H9 (cell line): ENCODE measurements at regions not wholly inside any gene's neighbourhood (a gene's known extent, or its start where the extent isn't known, plus 50 kb on each side); places are given as distances from the start of the nearest gene placed in this dataset.

ENCODE experiments used
- DNase-seq: peaks from one replicate; pipeline ENCODE4 v3.0.0-alpha.2; 2017
- H2AFZ ChIP-seq: one replicate; pipeline ENCODE4 v1.6.1; 2013; ENCODE audit warnings: mild to moderate bottlenecking, low read length, control low read depth, moderate library complexity
- H2AK5ac ChIP-seq: 2 replicates; pipeline ENCODE4 v1.6.1; 2013; ENCODE audit warnings: low read length, control low read depth, mixed read lengths; ENCODE audit not compliant: insufficient read length
- H2BK120ac ChIP-seq: one replicate; pipeline ENCODE4 v1.6.1; 2013; ENCODE audit warnings: low read depth, mild to moderate bottlenecking, low read length, control low read depth, inconsistent platforms; ENCODE audit not compliant: poor library complexity, severe bottlenecking
- H2BK12ac ChIP-seq: 2 replicates; pipeline ENCODE4 v1.6.1; 2013; ENCODE audit warnings: low read length, control low read depth, mixed read lengths, low read depth; ENCODE audit not compliant: insufficient read length
- H2BK15ac ChIP-seq: 2 replicates; pipeline ENCODE4 v1.6.1; 2013; ENCODE audit warnings: low read depth, low read length, control low read depth
- H2BK20ac ChIP-seq: one replicate; pipeline ENCODE4 v1.6.1; 2013; ENCODE audit warnings: low read depth, mild to moderate bottlenecking, low read length, control low read depth, inconsistent platforms; ENCODE audit not compliant: poor library complexity, severe bottlenecking
- H2BK5ac ChIP-seq: 2 replicates; pipeline ENCODE4 v1.6.1; 2013; ENCODE audit warnings: low read length, control low read depth, mixed read lengths; ENCODE audit not compliant: insufficient read length
- H3K14ac ChIP-seq: 2 replicates; pipeline ENCODE4 v1.6.1; 2013; ENCODE audit warnings: low read length, control low read depth; ENCODE audit not compliant: insufficient read depth
- H3K18ac ChIP-seq: 2 replicates; pipeline ENCODE4 v1.6.1; 2013; ENCODE audit warnings: low read depth, mild to moderate bottlenecking, mixed read lengths, low read length, control low read depth; ENCODE audit not compliant: insufficient read length
- H3K23ac ChIP-seq: 2 replicates; pipeline ENCODE4 v1.6.1; 2013; ENCODE audit warnings: low read length, control low read depth, mixed read lengths, low read depth; ENCODE audit not compliant: insufficient read length
- H3K23me2 ChIP-seq: 2 replicates; pipeline ENCODE4 v1.6.1; 2013; ENCODE audit warnings: low read depth, mild to moderate bottlenecking, mixed read lengths, low read length, control low read depth; ENCODE audit not compliant: insufficient read length, poor library complexity, severe bottlenecking
- H3K27ac ChIP-seq: 2 replicates; pipeline ENCODE4 v1.5.1; 2013; ENCODE audit warnings: low read length, control low read depth, mixed read lengths, low read depth; ENCODE audit not compliant: insufficient read length
- H3K27me3 ChIP-seq: 2 replicates; pipeline ENCODE4 v1.6.1; 2013; ENCODE audit warnings: low read length, control low read depth, inconsistent platforms; ENCODE audit not compliant: insufficient read depth
- H3K4ac ChIP-seq: 2 replicates; pipeline ENCODE4 v1.6.1; 2013; ENCODE audit warnings: low read depth, mild to moderate bottlenecking, control low read depth, inconsistent platforms, low read length, moderate library complexity
- H3K4me1 ChIP-seq: 2 replicates; pipeline ENCODE4 v1.6.1; 2013; ENCODE audit warnings: low read length, control low read depth, inconsistent platforms; ENCODE audit not compliant: insufficient read depth
- H3K4me2 ChIP-seq: 2 replicates; pipeline ENCODE4 v1.6.1; 2013; ENCODE audit warnings: low read length, control low read depth, mixed read lengths; ENCODE audit not compliant: insufficient read length, insufficient read depth
- H3K56ac ChIP-seq: 2 replicates; pipeline ENCODE4 v1.6.1; 2013; ENCODE audit warnings: low read depth, mild to moderate bottlenecking, mixed read lengths, low read length, control low read depth; ENCODE audit not compliant: insufficient read length
- H3K79me1 ChIP-seq: 2 replicates; pipeline ENCODE4 v1.6.1; 2013; ENCODE audit warnings: low read depth, mild to moderate bottlenecking, moderate library complexity, low read length, control low read depth, inconsistent platforms; ENCODE audit not compliant: insufficient read depth, poor library complexity, severe bottlenecking
- H3K79me2 ChIP-seq: 2 replicates; pipeline ENCODE4 v1.6.1; 2013; ENCODE audit warnings: low read length, control low read depth, inconsistent platforms; ENCODE audit not compliant: insufficient read depth
- H3K9ac ChIP-seq: 2 replicates; pipeline ENCODE4 v1.6.1; 2013; ENCODE audit warnings: low read length, control low read depth, mixed read lengths; ENCODE audit not compliant: insufficient read length; ENCODE audit errors: extremely low read depth
- H3K9me3 ChIP-seq: one replicate; pipeline ENCODE4 v1.6.1; 2013; ENCODE audit warnings: low read depth, low read length, inconsistent platforms; ENCODE audit not compliant: control insufficient read depth
- H3T11ph ChIP-seq: one replicate; pipeline ENCODE4 v1.6.1; 2013; ENCODE audit warnings: mild to moderate bottlenecking, low read length, control low read depth, inconsistent platforms
- H4K20me1 ChIP-seq: one replicate; pipeline ENCODE4 v1.6.1; 2013; ENCODE audit not compliant: control insufficient read depth, insufficient read length, insufficient read depth
- H4K5ac ChIP-seq: 2 replicates; pipeline ENCODE4 v1.6.1; 2013; ENCODE audit warnings: low read depth, mild to moderate bottlenecking, mixed read lengths, low read length, control low read depth; ENCODE audit not compliant: insufficient read length
- H4K8ac ChIP-seq: replicated peaks from 2 replicates; pipeline ENCODE4 v1.6.1; 2013; ENCODE audit warnings: low read length, control low read depth, mixed read lengths, low read depth; ENCODE audit not compliant: insufficient read length
- H4K91ac ChIP-seq: 2 replicates; pipeline ENCODE4 v1.6.1; 2013; ENCODE audit warnings: low read depth, mild to moderate bottlenecking, moderate library complexity, mixed read lengths, low read length, control low read depth; ENCODE audit not compliant: insufficient read length
- H3K27ac Mint-ChIP-seq, 3 experiments: 2 replicates in 2 of 3; 3 replicates in 1 of 3; pipeline ENCODE4 v1.8.0; 2020 to 2021; ENCODE audit warnings: mixed read lengths in 3 of 3, mild to moderate bottlenecking in 1 of 3, moderate library complexity in 1 of 3
- H3K27me3 Mint-ChIP-seq: 2 replicates; pipeline ENCODE4 v1.8.0; 2021; ENCODE audit warnings: low read depth, mild to moderate bottlenecking, moderate library complexity, mixed read lengths
- H3K36me3 Mint-ChIP-seq, 3 experiments: 2 replicates in 2 of 3; 3 replicates in 1 of 3; pipeline ENCODE4 v1.8.0; 2020 to 2021; ENCODE audit warnings: low read depth in 3 of 3, mixed read lengths in 3 of 3; ENCODE audit not compliant: insufficient read depth in 1 of 3
- H3K4me1 Mint-ChIP-seq, 2 experiments: 2 replicates each; pipeline ENCODE4 v1.8.0; 2020; ENCODE audit warnings: mixed read lengths in 2 of 2
- H3K4me3 Mint-ChIP-seq, 2 experiments: 2 replicates in 1 of 2; 3 replicates in 1 of 2; pipeline ENCODE4 v1.8.0; 2020 to 2021; ENCODE audit warnings: mild to moderate bottlenecking in 2 of 2, mixed read lengths in 2 of 2, moderate library complexity in 1 of 2
- H3K9me3 Mint-ChIP-seq, 2 experiments: 2 replicates in 1 of 2; 3 replicates in 1 of 2; pipeline ENCODE4 v1.8.0; 2020; ENCODE audit warnings: mild to moderate bottlenecking in 2 of 2, mixed read lengths in 2 of 2, moderate library complexity in 1 of 2
- CTCF ChIP-seq: fragments of 200-600 bp; sonication (generic); conservative IDR thresholded peaks from 3 replicates; pipeline ENCODE4 v1.8.0; 2021; ENCODE audit warnings: antibody characterized with exemption, mild to moderate bottlenecking
- WGBS: extraction: QIAGEN DNeasy Blood & Tissue Kit; methylation state at CpG from one replicate; pipeline ENCODE4 v1.1.7; 2013; ENCODE audit warnings: missing lambda C conversion rate, low lambda C conversion rate, mixed read lengths; ENCODE audit not compliant: insufficient read length; ENCODE audit errors: extremely low coverage; 5-methylcytosine and 5-hydroxymethylcytosine counted together

- no peak for DNase-seq
- Histone ChIP-seq H2BK120ac (no peak overlapping the region), H2AK5ac (no peak overlapping the region), H3K18ac (no peak overlapping the region), H3K4ac (no peak overlapping the region), H4K8ac (no peak overlapping the region), H3K9ac (no peak overlapping the region), H3T11ph (no peak overlapping the region), H3K9me3 (no peaks in the 10 kb centered on the region), H2AFZ (no peak overlapping the region), H2BK5ac (no peak overlapping the region), H2BK12ac (no peak overlapping the region), H3K79me1 (no peaks in the 10 kb centered on the region), H4K20me1 (no peaks in the 10 kb centered on the region), H2BK15ac (no peak overlapping the region), H3K23ac (no peak overlapping the region), H3K23me2 (no peaks in the 10 kb centered on the region), H4K91ac (no peak overlapping the region), H3K27ac (no peak overlapping the region), H3K14ac (no peak overlapping the region), H2BK20ac (no peak overlapping the region), H3K4me2 (no peak overlapping the region), H3K79me2 (no peaks in the 10 kb centered on the region), H3K56ac (no peak overlapping the region), H3K4me1 (no peaks in the 10 kb centered on the region), H3K27me3 (no peaks in the 10 kb centered on the region), H4K5ac (no peak overlapping the region)
- peaks cover 0 to 7% (median 0%) of the 10 kb centered on the region in 3 experiments; a peak in 3 of 7 replicates for H3K36me3 Mint-ChIP-seq
- H3K27me3 Mint-ChIP-seq, result no peaks in the 10 kb centered on the region
- H3K4me1 Mint-ChIP-seq, result no peaks in the 10 kb centered on the region
- WGBS, result no CpG with 5 or more reads among the region's 1 CpG
- H3K9me3 Mint-ChIP-seq, result peaks cover 6 to 12% of the 10 kb centered on the region in 2 experiments; a peak in 4 of 5 replicates
- no peak overlapping the region for H3K4me3 Mint-ChIP-seq
- no peak for TF ChIP-seq CTCF
- no peak overlapping the region for H3K27ac Mint-ChIP-seq
Observed at GRCh38 chr4:81272671-81273070, 57.6 kb upstream of the PRKG2 start.
